H1 (cell line): ENCODE measurements at regions not wholly inside any gene's neighbourhood (a gene's known extent, or its start where the extent isn't known, plus 50 kb on each side); places are given as distances from the start of the nearest gene placed in this dataset.

Experiments
- CTCF ChIA-PET: fragments of 300-600 bp; sonication (Branson Sonifier 250); formaldehyde crosslinking; loops from one replicate; lab custom pipeline; 2021; ENCODE audit not compliant: partially characterized antibody; lab: Charles Lee
- POLR2A ChIA-PET: fragments of 300-600 bp; sonication (Branson Sonifier 250); formaldehyde crosslinking; loops from one replicate; lab custom pipeline; 2021; ENCODE audit warnings: inconsistent platforms; ENCODE audit not compliant: partially characterized antibody; lab: Charles Lee
- DNase-seq, 2 experiments: peaks; one replicate each; pipeline versions ENCODE4 v3.0.0 to v3.0.0-alpha.2; 2010 to 2022; ENCODE audit warnings: low spot score in 2 of 2, low read depth in 1 of 2, mixed read lengths in 1 of 2
- FAIRE-seq: peaks from 2 replicates; lab custom pipeline; 2011; peaks lifted over from hg19 to GRCh38; lab: Jason Lieb, UNC
- H2AFZ ChIP-seq: 2 replicates; pipeline ENCODE4 v1.8.1; 2012; ENCODE audit warnings: low read length, inconsistent platforms
- H2AK5ac ChIP-seq: 2 replicates; pipeline ENCODE4 v1.6.1; 2013; ENCODE audit warnings: low read depth, low read length
- H2BK120ac ChIP-seq: replicated peaks from 2 replicates; pipeline ENCODE3; 2013; ENCODE audit warnings: low read depth, low read length, inconsistent platforms
- H2BK12ac ChIP-seq: 2 replicates; pipeline ENCODE4 v1.6.1; 2013; ENCODE audit warnings: low read depth, low read length
- H2BK15ac ChIP-seq: 2 replicates; pipeline ENCODE4 v1.6.1; 2013; ENCODE audit warnings: low read length
- H2BK20ac ChIP-seq: 2 replicates; pipeline ENCODE4 v1.6.1; 2013; ENCODE audit warnings: low read length
- H2BK5ac ChIP-seq: 2 replicates; pipeline ENCODE4 v1.6.1; 2013; ENCODE audit warnings: low read depth, low read length
- H3K14ac ChIP-seq: 2 replicates; pipeline ENCODE4 v1.6.1; 2013; ENCODE audit warnings: inconsistent platforms; ENCODE audit not compliant: insufficient read length
- H3K18ac ChIP-seq: 2 replicates; pipeline ENCODE4 v1.6.1; 2013; ENCODE audit warnings: low read length; ENCODE audit errors: extremely low read depth
- H3K23ac ChIP-seq: 2 replicates; pipeline ENCODE4 v1.6.1; 2013; ENCODE audit warnings: inconsistent platforms; ENCODE audit not compliant: insufficient read length
- H3K23me2 ChIP-seq: 2 replicates; pipeline ENCODE4 v1.6.1; 2013; ENCODE audit warnings: low read depth, low read length
- H3K27ac ChIP-seq: 2 replicates; pipeline ENCODE4 v1.6.1; 2011; ENCODE audit warnings: low read depth, low read length, inconsistent platforms
- H3K27me3 ChIP-seq, 4 experiments: replicated peaks in 1 of 4; 1 replicate in 1 of 4; 2 replicates in 3 of 4; pipeline versions ENCODE4 v1.6.1 to v1.8.1; 2011 to 2013; ENCODE audit warnings: low read length in 3 of 4, mild to moderate bottlenecking in 3 of 4, inconsistent platforms in 2 of 4, mixed read lengths in 2 of 4, moderate library complexity in 1 of 4; ENCODE audit not compliant: control insufficient read depth in 3 of 4, insufficient read depth in 3 of 4; ENCODE audit errors: extremely low read depth in 1 of 4
- H3K36me3 ChIP-seq, 4 experiments: 2 replicates each; pipeline versions ENCODE4 v1.6.1 to v1.8.1; 2011 to 2013; ENCODE audit warnings: mild to moderate bottlenecking in 4 of 4, low read length in 3 of 4, moderate library complexity in 2 of 4, control low read depth in 1 of 4, inconsistent platforms in 1 of 4; ENCODE audit not compliant: insufficient read depth in 4 of 4, control insufficient read depth in 2 of 4
- H3K4ac ChIP-seq: replicated peaks from 2 replicates; pipeline ENCODE3; 2013; ENCODE audit warnings: low read length, low read depth, mixed read lengths, inconsistent platforms; ENCODE audit not compliant: insufficient read length
- H3K4me1 ChIP-seq, 4 experiments: replicated peaks in 1 of 4; 1 replicate in 1 of 4; 2 replicates in 3 of 4; pipeline versions ENCODE4 v1.6.1 to v1.8.1; 2011 to 2013; ENCODE audit warnings: low read length in 3 of 4, inconsistent platforms in 2 of 4, mixed read lengths in 1 of 4; ENCODE audit not compliant: insufficient read depth in 4 of 4, control insufficient read depth in 3 of 4
- H3K4me2 ChIP-seq, 2 experiments: 2 replicates each; pipeline versions ENCODE4 v1.6.1 to v1.8.1; 2011 to 2013; ENCODE audit warnings: low read depth in 2 of 2, low read length in 2 of 2, control low read depth in 1 of 2, inconsistent platforms in 1 of 2, mild to moderate bottlenecking in 1 of 2; ENCODE audit not compliant: insufficient read depth in 1 of 2
- H3K4me3 ChIP-seq, 4 experiments: fragments of 200-600, 300-600 bp in 1 of 4; sonication (generic), shearing (Covaris generic), sonication (Bioruptor Twin) in 1 of 4; 2 replicates each; pipeline versions ENCODE4 v1.5.1 to v1.8.1; 2011 to 2016; ENCODE audit warnings: low read length in 4 of 4, low read depth in 3 of 4, control low read depth in 2 of 4, inconsistent platforms in 2 of 4, mild to moderate bottlenecking in 2 of 4, mixed read lengths in 1 of 4, moderate library complexity in 1 of 4; ENCODE audit not compliant: insufficient read depth in 2 of 4; ENCODE audit errors: extremely low read depth in 1 of 4
- H3K56ac ChIP-seq: replicated peaks from 2 replicates; pipeline ENCODE3; 2013; ENCODE audit warnings: low read depth, mild to moderate bottlenecking, mixed read lengths, low read length, inconsistent platforms; ENCODE audit not compliant: insufficient read length
- H3K79me1 ChIP-seq: 2 replicates; pipeline ENCODE4 v1.6.1; 2013; ENCODE audit warnings: low read depth, low read length, control low read depth
- H3K79me2 ChIP-seq, 2 experiments: 2 replicates each; pipeline versions ENCODE4 v1.6.1 to v1.8.1; 2012 to 2013; ENCODE audit warnings: low read length in 2 of 2, mild to moderate bottlenecking in 2 of 2, inconsistent platforms in 1 of 2; ENCODE audit not compliant: insufficient read depth in 2 of 2, control insufficient read depth in 1 of 2
- H3K9ac ChIP-seq, 4 experiments: replicated peaks in 1 of 4; 1 replicate in 1 of 4; 2 replicates in 3 of 4; pipeline versions ENCODE4 v1.6.1 to v1.8.1; 2011 to 2013; ENCODE audit warnings: low read depth in 3 of 4, low read length in 3 of 4, control low read depth in 2 of 4, mild to moderate bottlenecking in 2 of 4, moderate library complexity in 2 of 4, inconsistent platforms in 1 of 4; ENCODE audit errors: extremely low read depth in 1 of 4
- H3K9me3 ChIP-seq, 2 experiments: 2 replicates each; pipeline versions ENCODE4 v1.6.1 to v1.8.1; 2012 to 2013; ENCODE audit warnings: mild to moderate bottlenecking in 2 of 2, moderate library complexity in 2 of 2, control low read depth in 1 of 2, inconsistent platforms in 1 of 2, low read depth in 1 of 2, low read length in 1 of 2, mixed read lengths in 1 of 2; ENCODE audit not compliant: insufficient read depth in 2 of 2
- H4K20me1 ChIP-seq, 2 experiments: replicated peaks in 1 of 2; 2 replicates each; pipeline versions ENCODE3 to v1.8.1; 2011 to 2013; ENCODE audit warnings: inconsistent platforms in 2 of 2, low read length in 2 of 2, mild to moderate bottlenecking in 1 of 2; ENCODE audit not compliant: insufficient read depth in 2 of 2, control insufficient read depth in 1 of 2
- H4K5ac ChIP-seq: 2 replicates; pipeline ENCODE4 v1.6.1; 2013; ENCODE audit warnings: low read length, low read depth, mixed read lengths, inconsistent platforms; ENCODE audit not compliant: insufficient read length
- H4K8ac ChIP-seq: 2 replicates; pipeline ENCODE4 v1.8.0; 2013; ENCODE audit warnings: mild to moderate bottlenecking, moderate library complexity, low read length, inconsistent platforms; ENCODE audit not compliant: insufficient read depth; ENCODE audit errors: extremely low read depth
- H4K91ac ChIP-seq: replicated peaks from 2 replicates; pipeline ENCODE3; 2013; ENCODE audit warnings: low read length, mixed read lengths, inconsistent platforms; ENCODE audit not compliant: insufficient read length
- ASH2L ChIP-seq: fragments of 200-600, 300-600 bp; sonication (generic); IDR thresholded peaks from one replicate; pipeline ENCODE4 v1.7.1; 2017; ENCODE audit warnings: low read length
- ATF3 ChIP-seq: IDR thresholded peaks from 2 replicates; pipeline ENCODE4 v1.6.1; 2011; ENCODE audit warnings: low read depth, mild to moderate bottlenecking, low read length; ENCODE audit not compliant: insufficient read depth
- CHD2 ChIP-seq: IDR thresholded peaks from 2 replicates; pipeline ENCODE4 v1.6.1; 2012; ENCODE audit warnings: low read length, improper control_type of control experiment
- CREB1 ChIP-seq: IDR thresholded peaks from 2 replicates; pipeline ENCODE4 v1.6.1; 2012; ENCODE audit warnings: inconsistent platforms
- EZH2 ChIP-seq: fragments of 200-600 bp; sonication (generic); IDR thresholded peaks from 2 replicates; pipeline ENCODE4 v1.7.1; 2012; ENCODE audit warnings: low read depth, mild to moderate bottlenecking, moderate library complexity, low read length, inconsistent platforms; ENCODE audit not compliant: severe bottlenecking
- RFX5 ChIP-seq: IDR thresholded peaks from 2 replicates; pipeline ENCODE4 v1.6.1; 2011; ENCODE audit warnings: low read depth, low read length, improper control_type of control experiment, borderline replicate concordance
- RXRA ChIP-seq: IDR thresholded peaks from 2 replicates; pipeline ENCODE4 v1.6.1; 2011; ENCODE audit warnings: low read depth, mild to moderate bottlenecking, low read length, moderate library complexity; ENCODE audit not compliant: insufficient read depth
- TAF1 ChIP-seq: IDR thresholded peaks from 2 replicates; pipeline ENCODE4 v1.6.1; 2011; ENCODE audit warnings: mild to moderate bottlenecking, low read depth, low read length
- TBP ChIP-seq: IDR thresholded peaks from 2 replicates; pipeline ENCODE4 v1.6.1; 2011; ENCODE audit warnings: low read depth, low read length, improper control_type of control experiment
- YY1 ChIP-seq: IDR thresholded peaks from 2 replicates; pipeline ENCODE4 v1.6.1; 2011; ENCODE audit warnings: low read depth, mild to moderate bottlenecking, low read length
- ZNF274 ChIP-seq: IDR thresholded peaks from 2 replicates; pipeline ENCODE4 v1.7.0; 2012; ENCODE audit warnings: low read length, borderline replicate concordance; ENCODE audit errors: extremely low read depth
- WGBS, 2 experiments: shearing (Covaris generic) in 1 of 2; methylation state at CpG; one replicate each; pipeline versions ENCODE4 v1.1.6 to v1.1.7; 2013 to 2015; ENCODE audit warnings: low lambda C conversion rate in 2 of 2, mixed read lengths in 2 of 2, inconsistent platforms in 1 of 2, low coverage in 1 of 2, missing lambda C conversion rate in 1 of 2; ENCODE audit not compliant: insufficient replicate concordance in 2 of 2, insufficient coverage in 1 of 2, insufficient read length in 1 of 2; ENCODE audit errors: extremely low coverage in 1 of 2, missing lambda C conversion rate in 1 of 2; 5-methylcytosine and 5-hydroxymethylcytosine counted together
- TF ChIP-seq, protein P1 (sequence below): IDR thresholded peaks from 2 replicates; pipeline ENCODE4 v1.6.1; 2012; ENCODE audit warnings: inconsistent platforms

DNA sequence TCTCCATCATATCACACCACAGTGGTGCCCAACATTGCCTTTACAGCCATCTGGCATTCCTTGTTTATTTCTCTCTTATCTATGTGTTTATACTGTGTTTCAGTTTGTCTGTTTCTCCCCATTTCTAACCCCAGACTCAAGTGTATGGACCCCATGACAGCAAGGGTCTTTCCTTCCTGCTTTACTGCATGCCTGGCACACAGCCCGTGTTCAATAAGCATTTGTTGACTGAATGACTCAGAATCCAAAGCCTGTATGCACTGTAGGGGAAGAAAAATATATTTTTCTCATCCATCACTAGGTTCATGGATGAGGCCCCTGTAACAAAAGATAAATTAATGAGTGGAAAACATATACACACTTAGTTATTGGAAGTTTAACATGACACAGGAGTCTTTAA is 190.8 kb upstream of the SEMA6A start:
- no peak overlapping the region for H3K27ac ChIP-seq

More for the DNA sequence above, 190.8 kb upstream of the SEMA6A start:
- H2BK20ac ChIP-seq, result no peak overlapping the region
- no peak for TF ChIP-seq RFX5
- TF ChIP-seq CHD2, result no peak
- no peak for TF ChIP-seq YY1
- no peak for TF ChIP-seq ATF3
- TF ChIP-seq, protein P1, sequence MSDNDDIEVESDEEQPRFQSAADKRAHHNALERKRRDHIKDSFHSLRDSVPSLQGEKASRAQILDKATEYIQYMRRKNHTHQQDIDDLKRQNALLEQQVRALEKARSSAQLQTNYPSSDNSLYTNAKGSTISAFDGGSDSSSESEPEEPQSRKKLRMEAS, result no peak
- no peak for TF ChIP-seq ASH2L
- no peak for TF ChIP-seq CREB1
- no peak for TF ChIP-seq ZNF274
- TF ChIP-seq RXRA, result no peak
- TF ChIP-seq EZH2, result no peak
- no peak for TF ChIP-seq TBP
- no peak for TF ChIP-seq TAF1
- TF ChIP-seq, all 59 proteins: peak for 0
- FAIRE-seq (no peak), DNase-seq (no peak)
- no peak overlapping the region for H3K23ac ChIP-seq
- no peak overlapping the region for H2AK5ac ChIP-seq
- no peaks in the 10 kb centered on the region for H3K36me3 ChIP-seq
- WGBS, 2 experiments, result 90% methylated on average over 1 of the region's 1 CpG; no CpG with 5 or more reads in 1 of the 2 experiments
- H3K4ac ChIP-seq, result no peak overlapping the region
- H3K56ac ChIP-seq, result no peak overlapping the region
- no peaks in the 10 kb centered on the region for H3K27me3 ChIP-seq
- ChIA-PET POLR2A (no interaction called here), CTCF (no interaction called here)
- H3K9me3 ChIP-seq, result no peaks in the 10 kb centered on the region
- H3K79me2 ChIP-seq, result no peaks in the 10 kb centered on the region
- H4K20me1 ChIP-seq, result no peaks in the 10 kb centered on the region
- H2BK120ac ChIP-seq, result peak overlapping the region; percentile 48
- no peak overlapping the region; the same call in 1 of the 2 replicates for H2BK5ac ChIP-seq
- no peak overlapping the region for H3K9ac ChIP-seq
- H2BK12ac ChIP-seq, result 0 out of 2 replicates have a peak overlapping the region, but pooled peaks have one; percentile 76
- H4K8ac ChIP-seq, result no peak overlapping the region
- no peaks in the 10 kb centered on the region for H3K79me1 ChIP-seq
- no peak overlapping the region for H3K4me3 ChIP-seq
- H2BK15ac ChIP-seq, result no peak overlapping the region
- H3K18ac ChIP-seq, result no peak overlapping the region
- no peaks in the 10 kb centered on the region for H3K23me2 ChIP-seq
- no peak overlapping the region for H3K14ac ChIP-seq
- H3K4me1 ChIP-seq, result peaks cover 2 to 12% (median 3%) of the 10 kb centered on the region in 4 experiments; a peak in 5 of 7 replicates
- H4K5ac ChIP-seq, result no peak overlapping the region
- H3K4me2 ChIP-seq, result no peak overlapping the region
- H4K91ac ChIP-seq, result no peak overlapping the region
- no peak overlapping the region for H2AFZ ChIP-seq
